ENCODE measurements at regions not wholly inside any gene's neighbourhood (a gene's known extent, or its start where the extent isn't known, plus 50 kb on each side); places are given as distances from the start of the nearest gene placed in this dataset.
"Not testable (repeated sequence)": the region's sequence is repeated elsewhere in the genome, so short reads cannot be mapped to it uniquely, and the experiment has no call there.

- DNase-seq (ENCODE audit: low read depth in 2 of 2): no peak
These were observed 228.6 kb downstream of the ZNF621 start for GRCh38 chr3:40753291-40753770.

DNA sequence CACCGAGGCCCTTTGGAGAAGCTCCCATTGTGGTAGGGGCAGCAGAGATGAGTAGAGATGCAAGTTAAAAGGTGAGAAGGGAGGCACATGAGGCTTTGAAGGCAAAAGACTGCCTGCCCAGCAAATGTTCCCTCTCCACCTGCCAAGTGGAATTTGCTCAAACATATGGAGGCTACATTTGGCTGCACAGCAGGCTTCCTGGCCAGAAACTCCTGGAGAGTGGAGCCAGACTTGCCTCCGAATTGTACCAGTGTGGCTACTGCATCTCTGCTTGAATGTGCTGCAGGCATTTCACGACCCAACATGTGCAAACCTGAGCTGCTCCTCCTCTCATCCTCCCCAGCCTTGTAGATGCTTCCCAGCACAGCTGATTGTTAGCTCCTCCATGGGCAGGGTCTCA is 229.2 kb downstream of the ZNF621 start:
- DNase-seq (ENCODE audit: low read depth in 2 of 2): no peak

- DNase-seq (ENCODE audit: low read depth in 2 of 2): no peak
These were observed 230.2 kb downstream of the ZNF621 start for GRCh38 chr3:40754994-40755393.

- no peak for DNase-seq (ENCODE audit: low read depth in 2 of 2)
These were observed 231.7 kb downstream of the ZNF621 start for GRCh38 chr3:40756500-40756899.

GRCh38 chr3:40762771-40763170 is 238.0 kb downstream of the ZNF621 start:
- not testable (repeated sequence) for DNase-seq (ENCODE audit: low read depth in 2 of 2)

DNA sequence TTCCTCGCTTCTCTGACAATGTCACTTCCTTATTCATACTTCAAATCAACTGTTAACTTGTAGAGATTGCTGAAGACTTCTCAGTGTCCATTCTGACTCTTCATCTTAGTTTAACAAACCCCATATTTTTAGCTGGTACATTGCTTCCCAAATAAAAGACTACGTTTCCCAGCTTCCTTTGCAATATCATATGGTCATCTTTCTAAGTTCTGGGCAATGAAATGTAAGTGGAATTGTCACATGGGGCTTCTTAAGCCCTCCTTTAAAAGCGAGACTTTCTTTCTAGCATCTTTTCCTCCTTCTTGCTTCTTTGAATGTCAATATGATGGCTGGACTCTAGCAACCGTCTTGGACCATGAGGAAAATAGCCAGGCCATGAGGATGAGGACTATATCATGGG is 239.0 kb downstream of the ZNF621 start:
- DNase-seq (ENCODE audit: low read depth in 2 of 2): no peak

DNA sequence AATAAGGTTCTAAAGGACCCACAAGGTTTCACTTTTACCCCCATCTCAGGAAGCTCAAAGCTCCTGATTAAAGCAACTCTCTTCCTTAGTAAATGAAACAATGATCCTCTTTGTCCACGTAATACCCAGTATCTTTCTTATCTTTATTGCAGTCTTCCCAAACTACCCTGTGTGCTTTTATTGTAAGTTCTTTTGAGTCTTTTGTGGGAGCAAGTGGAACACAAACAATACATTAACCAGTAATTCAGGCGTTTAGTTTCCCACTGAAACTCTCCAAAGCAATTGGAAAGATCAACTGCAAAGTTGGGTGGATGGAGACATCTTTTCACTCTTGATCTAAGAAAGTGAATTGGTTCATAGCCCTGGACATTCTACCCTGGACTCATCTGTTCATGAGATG is 240.0 kb downstream of the ZNF621 start:
- no peak for DNase-seq (ENCODE audit: low read depth in 2 of 2)

- DNase-seq (ENCODE audit: low read depth in 2 of 2): no peak
These were observed 241.1 kb downstream of the ZNF621 start for GRCh38 chr3:40765884-40766283.

DNA sequence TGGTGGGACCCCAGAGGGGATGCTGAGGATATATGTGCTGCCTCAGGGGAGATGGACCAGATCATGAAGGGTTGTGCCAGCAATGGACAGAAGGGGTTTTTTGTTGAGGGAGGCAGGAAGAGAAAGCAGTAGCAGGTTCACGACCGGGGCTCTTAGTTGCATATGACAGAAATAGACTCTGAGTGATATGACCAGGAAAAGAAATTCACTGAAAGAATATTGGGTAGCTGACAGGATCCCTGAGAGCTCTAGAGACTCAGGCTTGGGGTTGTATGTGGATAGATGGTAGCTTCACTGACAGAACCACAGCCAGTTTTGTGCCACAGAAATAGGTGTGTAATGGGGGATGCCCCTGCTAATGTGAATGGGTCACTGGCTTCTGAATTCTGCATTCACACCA is 241.6 kb downstream of the ZNF621 start:
- DNase-seq (ENCODE audit: low read depth in 2 of 2): no peak

- DNase-seq (ENCODE audit: low read depth in 2 of 2): no peak
These were observed 243.3 kb downstream of the ZNF621 start for GRCh38 chr3:40768046-40768445.

DNA sequence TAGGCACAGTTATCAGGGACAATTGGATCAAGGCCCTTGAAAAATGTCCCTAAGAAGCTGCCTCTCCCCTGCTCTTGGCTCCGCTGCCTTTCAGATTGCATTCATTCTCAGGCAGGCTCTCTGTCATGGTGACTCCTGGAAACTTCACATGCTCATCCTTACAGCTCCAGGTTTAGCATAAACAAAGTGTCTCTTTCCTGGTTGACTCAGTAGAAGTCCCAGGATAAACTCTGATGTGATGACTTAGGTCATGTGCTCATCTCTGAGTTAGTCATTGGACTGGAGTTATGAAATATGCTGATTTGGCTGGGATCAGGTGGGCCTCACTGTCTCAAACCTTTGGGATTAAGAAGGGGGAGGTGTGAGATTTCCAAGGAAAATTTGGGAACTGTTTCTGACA is 243.8 kb downstream of the ZNF621 start:
- DNase-seq (ENCODE audit: low read depth in 2 of 2): no peak

DNA sequence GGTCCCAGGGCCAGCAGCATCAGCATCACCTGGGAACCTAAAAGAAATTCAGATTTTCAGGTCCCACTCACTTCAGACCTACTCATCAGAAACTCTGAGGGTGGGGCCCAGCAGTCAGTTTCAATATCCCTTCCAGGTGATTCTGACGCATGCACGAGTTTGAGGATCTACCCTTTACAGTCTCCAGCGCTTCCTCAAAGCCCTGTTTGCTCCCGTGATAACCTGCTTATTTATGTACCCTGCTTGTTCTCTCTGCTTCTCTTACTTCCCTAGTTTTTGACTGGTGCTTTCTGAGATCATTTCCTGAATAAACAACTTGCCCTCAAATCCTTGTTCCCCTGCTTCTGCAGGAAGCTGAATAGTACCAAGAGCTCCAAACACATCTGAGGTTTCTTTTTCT is 245.3 kb downstream of the ZNF621 start:
- no peak for DNase-seq (ENCODE audit: low read depth in 2 of 2)

DNA sequence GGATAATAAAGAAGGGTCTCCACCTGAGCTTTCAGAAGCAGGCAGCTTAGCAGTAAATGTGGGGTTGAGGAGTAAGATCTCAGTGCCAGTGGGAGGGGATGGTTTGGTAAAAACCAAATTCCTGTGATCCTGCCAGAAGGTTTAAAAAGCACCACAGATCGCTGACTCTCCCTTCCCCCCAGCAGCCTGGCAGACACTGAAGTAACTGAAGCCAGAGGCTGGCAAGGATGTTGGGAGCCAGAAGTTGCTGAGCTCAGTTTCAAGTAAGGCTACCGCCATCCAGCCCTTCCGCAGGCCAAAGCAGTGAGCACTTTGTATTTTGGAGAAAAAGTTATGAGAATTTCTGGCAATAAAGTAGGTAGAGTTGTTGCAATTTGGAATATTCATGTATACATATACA is 246.4 kb downstream of the ZNF621 start:
- no peak for DNase-seq (ENCODE audit: low read depth in 2 of 2)

DNA sequence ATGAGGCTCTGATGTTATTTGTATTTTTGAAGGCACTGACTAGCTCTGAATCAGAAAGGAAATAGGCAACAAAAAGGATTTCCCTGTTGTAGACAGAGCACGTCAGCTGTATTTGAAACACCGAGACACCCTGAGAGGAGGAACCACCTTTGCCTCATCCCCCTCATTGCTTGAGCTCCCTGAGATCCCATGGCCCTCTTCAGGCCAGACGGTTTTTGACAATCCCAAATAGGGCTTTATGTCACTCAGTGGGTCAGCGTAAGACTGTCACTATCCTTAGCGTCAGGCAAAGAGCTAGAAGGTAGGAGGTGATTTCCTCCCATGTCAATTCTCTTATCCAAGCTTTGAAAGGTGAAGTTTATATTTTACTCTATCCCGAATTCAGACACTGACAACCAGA is 254.3 kb downstream of the ZNF621 start:
- DNase-seq (ENCODE audit: low read depth in 2 of 2): no peak

DNA sequence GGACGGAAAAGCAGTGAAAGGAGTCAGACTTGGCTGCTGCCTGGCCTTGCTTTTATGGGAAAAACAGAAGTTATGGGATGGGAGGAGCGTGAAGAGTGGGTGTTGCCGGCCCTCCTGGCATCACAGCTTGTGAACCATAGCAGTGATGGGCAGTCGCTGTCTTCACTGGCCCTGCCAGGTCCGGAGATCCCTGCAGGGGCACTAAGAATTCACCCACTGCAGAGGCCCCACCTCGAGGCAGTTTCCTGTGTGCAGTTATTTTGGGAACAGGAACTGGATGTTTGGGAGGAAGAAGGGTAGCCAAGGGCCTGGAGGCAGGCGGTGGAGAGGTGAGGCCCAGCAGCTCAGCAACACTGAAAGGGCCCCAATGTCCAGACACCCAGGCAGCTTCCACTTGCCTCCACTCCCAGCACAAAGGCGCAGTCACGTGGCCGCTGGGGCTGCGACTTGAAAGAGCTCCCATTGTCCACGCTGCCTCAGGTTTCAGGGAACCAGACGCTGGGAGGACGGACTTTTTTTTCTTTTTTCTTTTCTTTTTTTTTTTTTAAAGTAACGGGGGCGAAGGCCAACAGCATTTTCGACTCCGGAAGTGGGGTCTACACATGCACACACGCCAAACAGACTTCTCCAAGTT is 255.6 kb downstream of the ZNF621 start:
- DNase-seq (ENCODE audit: low read depth in 2 of 2): no peak

- DNase-seq (ENCODE audit: low read depth in 2 of 2): no peak
These were observed 256.2 kb downstream of the ZNF621 start for GRCh38 chr3:40780925-40781406.

DNA sequence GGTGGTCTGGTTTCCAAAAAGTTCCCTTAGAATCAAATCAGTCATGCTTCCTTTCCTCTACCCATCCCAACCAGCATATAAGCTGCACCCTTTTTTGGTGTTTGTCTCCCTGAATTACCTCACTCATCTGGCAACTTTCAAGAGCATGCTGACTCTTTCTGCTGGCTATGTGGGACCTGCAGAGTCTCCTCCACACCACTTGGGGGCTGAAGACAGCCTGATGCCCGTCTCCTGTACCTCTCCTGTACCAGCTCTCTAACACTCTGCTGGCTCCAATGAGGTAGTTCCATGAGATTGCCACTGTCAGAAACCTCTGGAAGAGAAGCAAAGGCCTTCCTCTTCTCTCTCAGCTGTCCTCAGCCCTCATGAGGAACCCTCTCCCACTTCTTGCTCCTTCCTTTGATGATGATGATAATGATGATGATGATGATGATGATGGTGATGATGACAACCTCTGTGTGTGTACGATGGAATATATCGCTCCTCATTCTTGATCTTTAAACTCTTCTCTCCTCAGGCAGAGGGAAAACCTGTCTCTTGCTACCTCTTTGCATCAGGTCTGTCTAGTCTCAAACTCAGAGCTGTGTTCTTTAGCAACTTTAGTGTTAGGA is 257.5 kb downstream of the ZNF621 start:
- DNase-seq (ENCODE audit: low read depth in 2 of 2): no peak

DNA sequence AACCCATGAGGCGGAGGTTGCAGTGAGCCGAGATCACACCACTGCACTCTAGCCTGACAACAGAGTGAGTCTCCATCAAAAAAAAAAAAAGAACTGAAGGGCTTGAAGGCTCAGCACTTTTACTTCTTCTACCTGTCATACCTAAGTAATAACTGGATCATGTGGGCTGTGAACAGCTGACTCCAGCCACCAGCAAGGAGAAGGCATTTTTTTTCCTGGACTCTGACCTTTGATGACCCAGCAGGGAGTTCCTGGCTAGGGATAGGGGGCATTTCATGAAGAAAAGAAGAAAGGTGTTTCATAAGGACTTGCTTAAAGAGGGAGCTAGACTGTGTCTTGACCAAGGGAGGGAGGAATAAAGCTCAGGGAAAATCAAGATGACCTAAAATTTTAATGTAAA is 266.0 kb downstream of the ZNF621 start:
- DNase-seq (ENCODE audit: low read depth in 2 of 2): no peak

- DNase-seq (ENCODE audit: low read depth in 2 of 2): no peak
These were observed 269.0 kb downstream of the ZNF621 start for GRCh38 chr3:40793730-40794129.

GRCh38 chr3:40800343-40800742 is 275.6 kb downstream of the ZNF621 start:
- DNase-seq (ENCODE audit: low read depth in 2 of 2): no peak

GRCh38 chr3:40801284-40801741 is 276.6 kb downstream of the ZNF621 start:
- DNase-seq (ENCODE audit: low read depth in 2 of 2): no peak

DNA sequence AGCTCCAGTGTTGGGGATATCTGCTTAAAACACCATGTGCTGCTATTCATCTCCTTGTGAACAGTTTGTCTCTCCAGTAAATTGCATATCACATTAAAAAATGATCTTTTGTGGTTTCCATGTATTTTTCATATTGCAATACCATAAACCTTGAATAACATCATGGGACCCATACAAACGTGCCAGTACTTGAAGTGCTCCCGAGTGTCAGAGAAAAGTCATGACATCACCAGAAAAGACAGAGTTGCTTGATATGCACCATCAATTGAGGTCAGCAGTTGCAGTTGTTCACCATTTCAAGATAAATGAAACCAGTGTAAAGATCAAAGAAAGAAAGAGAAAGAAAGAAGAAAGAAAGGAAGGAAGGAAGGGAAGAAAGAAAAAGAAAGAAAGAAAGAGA is 278.6 kb downstream of the ZNF621 start:
- no peak for DNase-seq (ENCODE audit: low read depth in 2 of 2)

- DNase-seq (ENCODE audit: low read depth in 2 of 2): no peak
These were observed 280.7 kb downstream of the ZNF621 start for GRCh38 chr3:40805456-40805855.

DNA sequence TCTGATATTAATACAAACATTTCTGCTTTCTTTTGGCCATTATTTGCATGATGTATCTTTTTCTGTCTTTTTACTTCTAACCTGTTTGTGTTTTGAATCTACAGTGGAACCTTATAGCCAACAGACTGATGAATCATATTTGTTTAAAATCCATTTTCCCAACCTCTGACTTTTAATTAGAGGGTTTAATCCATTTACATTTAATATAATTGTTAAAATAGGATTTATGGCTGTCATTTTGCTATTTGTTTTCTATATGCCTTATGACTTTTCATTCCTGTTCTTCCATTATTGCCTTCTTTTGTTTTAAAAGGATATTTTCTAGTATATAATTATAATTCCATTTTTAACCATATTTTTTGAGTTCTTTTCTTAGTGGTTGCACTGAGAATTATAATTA is 286.1 kb downstream of the ZNF621 start:
- DNase-seq (ENCODE audit: low read depth in 2 of 2): no peak
